ENCODE measurements at regions not wholly inside any gene's neighbourhood (a gene's known extent, or its start where the extent isn't known, plus 50 kb on each side); places are given as distances from the start of the nearest gene placed in this dataset.
"Not testable (repeated sequence)": the region's sequence is repeated elsewhere in the genome, so short reads cannot be mapped to it uniquely, and the experiment has no call there.

- no peak for DNase-seq
Measured at GRCh38 chr17:54353789-54354525, 531.2 kb downstream of the KIF2B start.

- DNase-seq = not testable (repeated sequence)
Measured at GRCh38 chr17:54361073-54361472, 538.3 kb downstream of the KIF2B start.

GRCh38 chr17:54368906-54369305 lies 531.7 kb upstream of the TOM1L1 start:
- DNase-seq = no peak

- no peak for DNase-seq
Measured at GRCh38 chr17:54372069-54372749, 528.4 kb upstream of the TOM1L1 start.

GRCh38 chr17:54373970-54374369 lies 526.7 kb upstream of the TOM1L1 start:
- no peak for DNase-seq

- DNase-seq = not testable (repeated sequence)
Measured at GRCh38 chr17:54376409-54376808, 524.2 kb upstream of the TOM1L1 start.

- no peak for DNase-seq
Measured at GRCh38 chr17:54381482-54381881, 519.2 kb upstream of the TOM1L1 start.

- no peak for DNase-seq
Measured at GRCh38 chr17:54404259-54404658, 496.4 kb upstream of the TOM1L1 start.

GRCh38 chr17:54405826-54406225 lies 494.8 kb upstream of the TOM1L1 start:
- DNase-seq = no peak

GRCh38 chr17:54408731-54409130 lies 491.9 kb upstream of the TOM1L1 start:
- DNase-seq = no peak

- no peak for DNase-seq
Measured at GRCh38 chr17:54418467-54418866, 482.2 kb upstream of the TOM1L1 start.

- DNase-seq = no peak
Measured at GRCh38 chr17:54425671-54426070, 475.0 kb upstream of the TOM1L1 start.

GRCh38 chr17:54426296-54426886 lies 474.3 kb upstream of the TOM1L1 start:
- DNase-seq = peak; percentile 4 to 43 (median 16)

- DNase-seq = no peak
Measured at GRCh38 chr17:54435966-54436365, 464.7 kb upstream of the TOM1L1 start.

GRCh38 chr17:54439816-54440215 lies 460.8 kb upstream of the TOM1L1 start:
- DNase-seq = no peak

GRCh38 chr17:54451051-54451450 lies 449.6 kb upstream of the TOM1L1 start:
- DNase-seq = no peak

GRCh38 chr17:54452666-54453348 lies 447.8 kb upstream of the TOM1L1 start:
- no peak for DNase-seq

- DNase-seq = no peak
Measured at GRCh38 chr17:54455251-54455868, 445.3 kb upstream of the TOM1L1 start.

GRCh38 chr17:54465443-54465842 lies 435.2 kb upstream of the TOM1L1 start:
- not testable (repeated sequence) for DNase-seq

- no peak for DNase-seq
Measured at GRCh38 chr17:54466875-54467274, 433.8 kb upstream of the TOM1L1 start.

- DNase-seq = no peak
Measured at GRCh38 chr17:54482843-54483242, 417.8 kb upstream of the TOM1L1 start.

GRCh38 chr17:54493691-54494090 lies 407.0 kb upstream of the TOM1L1 start:
- DNase-seq = no peak

Data from muscle of back (tissue), 3 donors.